ENCODE measurements at regions not wholly inside any gene's neighbourhood (a gene's known extent, or its start where the extent isn't known, plus 50 kb on each side); places are given as distances from the start of the nearest gene placed in this dataset.

DNA sequence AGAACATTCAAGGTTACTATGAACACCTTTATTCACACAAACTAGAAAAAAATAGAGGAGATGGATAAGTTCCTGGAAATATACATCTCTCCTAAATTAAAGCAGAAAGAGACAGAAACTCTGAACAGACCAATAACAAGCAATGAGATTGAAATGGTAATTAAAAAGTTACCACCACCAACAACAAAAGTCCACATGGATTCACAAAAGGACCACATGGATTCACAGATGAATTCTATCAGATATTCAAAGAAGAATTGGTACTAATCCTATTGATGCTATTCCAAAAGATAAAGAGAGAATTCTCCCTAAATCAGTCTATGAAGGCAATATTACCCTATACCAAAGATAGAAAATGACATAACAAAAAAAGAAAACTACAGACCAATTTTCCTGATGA, 518.9 kb downstream of the PRDM9 start:
- no peak for TF ChIP-seq POLR2A (IDR thresholded peaks at IDR 0.05)
- TF ChIP-seq, protein P1, sequence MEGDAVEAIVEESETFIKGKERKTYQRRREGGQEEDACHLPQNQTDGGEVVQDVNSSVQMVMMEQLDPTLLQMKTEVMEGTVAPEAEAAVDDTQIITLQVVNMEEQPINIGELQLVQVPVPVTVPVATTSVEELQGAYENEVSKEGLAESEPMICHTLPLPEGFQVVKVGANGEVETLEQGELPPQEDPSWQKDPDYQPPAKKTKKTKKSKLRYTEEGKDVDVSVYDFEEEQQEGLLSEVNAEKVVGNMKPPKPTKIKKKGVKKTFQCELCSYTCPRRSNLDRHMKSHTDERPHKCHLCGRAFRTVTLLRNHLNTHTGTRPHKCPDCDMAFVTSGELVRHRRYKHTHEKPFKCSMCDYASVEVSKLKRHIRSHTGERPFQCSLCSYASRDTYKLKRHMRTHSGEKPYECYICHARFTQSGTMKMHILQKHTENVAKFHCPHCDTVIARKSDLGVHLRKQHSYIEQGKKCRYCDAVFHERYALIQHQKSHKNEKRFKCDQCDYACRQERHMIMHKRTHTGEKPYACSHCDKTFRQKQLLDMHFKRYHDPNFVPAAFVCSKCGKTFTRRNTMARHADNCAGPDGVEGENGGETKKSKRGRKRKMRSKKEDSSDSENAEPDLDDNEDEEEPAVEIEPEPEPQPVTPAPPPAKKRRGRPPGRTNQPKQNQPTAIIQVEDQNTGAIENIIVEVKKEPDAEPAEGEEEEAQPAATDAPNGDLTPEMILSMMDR (IDR thresholded peaks at IDR 0.05): no peak

Measured in lower leg skin (tissue), 3 donors.